ENCODE measurements at regions not wholly inside any gene's neighbourhood (a gene's known extent, or its start where the extent isn't known, plus 50 kb on each side); places are given as distances from the start of the nearest gene placed in this dataset.
"Not testable (repeated sequence)": the region's sequence is repeated elsewhere in the genome, so short reads cannot be mapped to it uniquely, and the experiment has no call there.

GRCh38 chr15:100733843-100734185, 131.4 kb downstream of the ASB7 start:
- H3K27ac ChIP-seq (ENCODE audit: extremely low read depth, low read depth, low read length), result not testable (repeated sequence)
- CTCF ChIA-PET, result interaction anchor here (0.7 to 1.0 kb wide), 2 partner anchors 273 to 275 kb away, joined by 3 to 7 read pairs; no protein-coding TSS in a partner anchor

GRCh38 chr15:100734586-100734985, 132.2 kb downstream of the ASB7 start:
- Histone ChIP-seq H3K4me3 (ENCODE audit: low read depth, low read length) (no peak overlapping the region), H3K27ac (ENCODE audit: extremely low read depth, low read depth, low read length) (no peak overlapping the region), H3K4me1 (ENCODE audit: control insufficient read depth, insufficient read depth, low read length) (no peaks in the 10 kb centered on the region), H3K36me3 (ENCODE audit: control insufficient read depth in 2 of 2, insufficient read depth in 1 of 2, low read length in 2 of 2) (no peaks in the 10 kb centered on the region), H3K9me3 (ENCODE audit: control insufficient read depth, insufficient read depth, low read depth, low read length) (no peaks in the 10 kb centered on the region)
- CTCF ChIA-PET, result interaction anchor here (0.8 kb wide), 1 partner anchor 137 kb away, joined by 3 read pairs; no protein-coding TSS in a partner anchor
- POLR2A ChIA-PET, result no interaction called here
- no peak for TF ChIP-seq ZNF639 (tag by site-specific recombination; IDR thresholded peaks at IDR 0.05)
- TF ChIP-seq ZNF785 (tag by site-specific recombination; IDR thresholded peaks at IDR 0.05), result no peak
- no peak for TF ChIP-seq ZNF214 (tag by site-specific recombination; IDR thresholded peaks at IDR 0.05; ENCODE audit: borderline replicate concordance)

More at GRCh38 chr15:100733843-100734185, 131.4 kb downstream of the ASB7 start:
- H3K4me1 ChIP-seq (ENCODE audit: control insufficient read depth, insufficient read depth, low read length); POLR2A ChIA-PET; H3K4me3 ChIP-seq (ENCODE audit: low read depth, low read length); H3K36me3 ChIP-seq (ENCODE audit: control insufficient read depth in 2 of 2, insufficient read depth in 1 of 2, low read length in 2 of 2); H3K9me3 ChIP-seq (ENCODE audit: control insufficient read depth, insufficient read depth, low read depth, low read length): not testable (repeated sequence)
- TF ChIP-seq SETDB1 (IDR thresholded peaks at IDR 0.05; ENCODE audit: insufficient read length, low read length), result peak; percentile 16

GRCh38 chr15:100735129-100736053, 133.0 kb downstream of the ASB7 start:
- H3K27ac ChIP-seq (ENCODE audit: extremely low read depth, low read depth, low read length), result no peak overlapping the region
- no peaks in the 10 kb centered on the region for H3K36me3 ChIP-seq (ENCODE audit: control insufficient read depth in 2 of 2, insufficient read depth in 1 of 2, low read length in 2 of 2)
- CTCF ChIA-PET, result interaction anchor here (0.5 to 2.9 kb wide), 6 partner anchors 135 to 273 kb away, joined by 3 to 13 read pairs (median 4); no protein-coding TSS in a partner anchor
- POLR2A ChIA-PET, result no interaction called here
- H3K9me3 ChIP-seq (ENCODE audit: control insufficient read depth, insufficient read depth, low read depth, low read length), result no peaks in the 10 kb centered on the region
- H3K4me3 ChIP-seq (ENCODE audit: low read depth, low read length), result no peak overlapping the region
- TF ChIP-seq CTCF (tag by site-specific recombination; IDR thresholded peaks at IDR 0.05), result no peak
- TF ChIP-seq ZNF660 (tag by site-specific recombination; IDR thresholded peaks at IDR 0.05), result no peak
- no peak for TF ChIP-seq ZNF580 (tag by site-specific recombination; IDR thresholded peaks at IDR 0.05)
- no peak for TF ChIP-seq ZIC2 (tag by site-specific recombination; IDR thresholded peaks at IDR 0.05)
- no peak for TF ChIP-seq RBAK (tag by site-specific recombination; IDR thresholded peaks at IDR 0.05)
- TF ChIP-seq ZNF350 (tag by site-specific recombination; IDR thresholded peaks at IDR 0.05), result no peak
- TF ChIP-seq ZNF26 (tag by site-specific recombination; IDR thresholded peaks at IDR 0.05), result no peak
- no peak for TF ChIP-seq ZNF701 (tag by site-specific recombination; IDR thresholded peaks at IDR 0.05)
- TF ChIP-seq ZNF747 (tag by site-specific recombination; IDR thresholded peaks at IDR 0.05), result no peak
- no peak for TF ChIP-seq HIC1 (tag by site-specific recombination; IDR thresholded peaks at IDR 0.05)
- TF ChIP-seq ZNF529 (tag by site-specific recombination; IDR thresholded peaks at IDR 0.05; ENCODE audit: insufficient replicate concordance), result no peak
- no peak for TF ChIP-seq ZNF549 (tag by site-specific recombination; IDR thresholded peaks at IDR 0.05)
- H3K4me1 ChIP-seq (ENCODE audit: control insufficient read depth, insufficient read depth, low read length), result no peaks in the 10 kb centered on the region

Data from HEK293 (cell line).